GM18499 (cell line): ENCODE measurements at regions not wholly inside any gene's neighbourhood (a gene's known extent, or its start where the extent isn't known, plus 50 kb on each side); places are given as distances from the start of the nearest gene placed in this dataset.
"Not testable (repeated sequence)": the region's sequence is repeated elsewhere in the genome, so short reads cannot be mapped to it uniquely, and the experiment has no call there.

Source experiments
- ATAC-seq: cut with Tn5 transposase; IDR thresholded peaks from one replicate; pipeline ENCODE4 v1.9.1; 2021; ENCODE audit warnings: moderate number of reproducible peaks; ENCODE audit not compliant: insufficient read depth, unreplicated experiment

- ATAC-seq = no peak
Measured at GRCh38 chr3:5463991-5464390, 276.5 kb downstream of the EDEM1 start.

DNA sequence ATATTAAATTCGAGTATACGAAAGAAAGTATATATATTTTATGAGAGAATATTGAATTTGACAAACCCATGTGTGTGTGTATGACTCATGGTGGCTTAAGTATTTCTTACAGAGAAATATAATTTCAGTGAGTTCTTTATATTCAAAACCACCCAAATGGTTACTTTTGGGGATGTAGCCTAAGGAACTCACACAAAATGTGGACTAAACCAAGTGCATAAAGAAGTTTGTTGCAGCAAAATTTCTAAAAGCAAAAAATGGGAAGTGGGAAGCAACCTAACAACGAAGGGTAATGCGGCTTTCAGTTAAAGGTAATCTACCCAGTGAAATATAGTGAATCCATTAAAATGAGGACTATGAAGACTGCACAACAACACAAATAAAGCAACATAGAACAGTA, 277.1 kb downstream of the EDEM1 start:
- no peak for ATAC-seq

- no peak for ATAC-seq
Measured at GRCh38 chr3:5465183-5465582, 277.7 kb downstream of the EDEM1 start.

DNA sequence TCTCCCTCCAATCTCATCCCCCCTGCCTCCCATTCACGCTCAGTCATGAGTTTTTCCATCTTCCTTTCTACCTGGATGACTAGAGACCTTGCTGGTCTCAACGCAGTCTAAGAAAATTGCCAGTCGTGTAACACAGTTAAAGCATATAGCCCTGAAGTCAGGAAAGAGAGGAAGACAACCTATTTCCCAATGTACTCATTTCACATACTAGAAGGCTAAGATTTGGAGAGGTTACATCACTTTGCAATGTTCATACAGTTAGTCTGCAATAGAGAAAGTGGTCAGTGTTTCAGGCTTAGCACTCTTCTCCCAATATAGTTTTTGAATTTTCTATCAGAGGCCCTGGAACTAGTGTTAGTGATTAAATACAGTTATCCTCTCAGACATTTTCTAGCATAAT, 278.6 kb downstream of the EDEM1 start:
- no peak for ATAC-seq

DNA sequence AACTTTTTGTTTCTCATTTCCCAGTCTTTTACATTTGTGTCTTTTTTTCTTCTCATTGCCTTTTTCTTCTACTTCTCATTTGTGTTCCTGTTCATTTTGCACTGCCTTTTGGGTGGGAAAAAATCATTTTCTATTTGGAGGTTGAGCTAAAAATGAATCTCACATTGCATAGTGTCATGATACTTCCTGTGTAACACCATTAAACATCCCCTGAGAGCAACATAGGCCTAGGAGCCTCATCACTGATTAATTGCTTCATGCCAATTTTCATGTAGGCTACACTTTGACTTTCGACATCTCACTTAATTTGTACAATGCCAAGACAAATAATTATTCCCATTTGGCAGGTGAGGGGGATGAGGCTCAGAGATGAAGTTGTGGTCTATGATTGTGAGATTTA, 279.2 kb downstream of the EDEM1 start:
- ATAC-seq = no peak

DNA sequence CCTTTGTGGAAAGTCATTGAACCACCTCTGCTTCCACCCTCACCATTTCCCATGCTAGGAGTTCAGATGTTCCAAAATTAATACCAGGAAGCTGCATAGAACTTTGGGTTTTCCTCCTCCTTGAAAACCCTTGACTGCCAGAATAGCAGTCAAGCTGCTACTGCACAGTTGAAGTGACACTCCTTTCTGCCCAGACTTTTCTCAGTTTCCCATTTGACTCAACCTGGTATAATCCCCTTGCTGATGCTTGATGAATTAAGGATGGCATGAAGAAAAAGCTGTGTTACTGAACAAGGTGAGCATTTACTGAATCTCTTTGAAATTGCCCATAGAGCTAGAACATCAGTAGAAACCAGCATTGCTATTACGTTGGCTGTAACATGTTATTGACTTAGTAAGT, 286.0 kb downstream of the EDEM1 start:
- ATAC-seq = no peak

DNA sequence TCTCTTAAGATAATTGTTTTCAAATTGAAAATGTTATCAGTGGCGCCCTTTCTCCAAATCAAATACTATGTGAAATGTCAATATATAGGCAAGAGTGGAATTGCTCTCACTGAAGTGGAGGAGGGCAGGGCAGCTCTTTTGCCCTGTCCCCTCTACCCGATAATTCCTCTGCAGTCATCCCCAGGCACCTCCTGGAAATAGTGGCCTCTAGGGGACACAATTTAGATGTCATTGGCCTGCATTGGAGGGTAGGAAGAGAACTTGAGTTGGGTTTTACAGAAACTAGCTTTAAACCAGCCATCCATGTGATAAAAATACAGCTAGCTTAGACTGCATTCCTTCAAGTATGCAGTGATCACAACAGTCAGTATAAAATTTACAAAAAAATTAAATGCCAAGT, 288.9 kb downstream of the EDEM1 start:
- ATAC-seq = no peak

DNA sequence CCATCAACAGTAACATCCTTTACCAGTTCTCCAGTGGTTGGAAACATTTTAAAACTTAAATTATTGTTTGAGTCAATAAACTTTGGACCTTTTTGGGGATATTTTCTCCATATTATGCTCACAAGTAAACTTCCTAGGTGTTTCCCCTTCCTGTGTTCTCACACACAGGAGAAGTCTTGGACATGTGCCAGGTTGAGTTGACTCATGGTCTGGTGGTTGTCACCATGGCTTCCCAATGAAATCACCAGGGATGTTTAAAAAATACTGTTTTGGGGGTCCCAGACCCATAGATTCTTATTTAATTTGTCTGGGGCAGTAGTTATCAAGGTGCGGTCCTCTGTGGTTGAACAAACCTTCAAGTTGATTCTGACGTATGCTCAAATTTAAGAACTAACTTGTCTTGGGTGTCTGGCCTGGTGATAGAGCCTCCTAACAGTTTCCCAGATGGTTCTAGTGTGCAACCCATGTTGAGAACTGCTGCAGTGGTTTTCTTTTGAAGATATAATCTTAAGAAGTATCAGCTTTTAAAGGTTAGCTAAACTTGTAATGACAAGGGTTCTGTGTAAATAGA, 291.8 kb downstream of the EDEM1 start:
- no peak for ATAC-seq

DNA sequence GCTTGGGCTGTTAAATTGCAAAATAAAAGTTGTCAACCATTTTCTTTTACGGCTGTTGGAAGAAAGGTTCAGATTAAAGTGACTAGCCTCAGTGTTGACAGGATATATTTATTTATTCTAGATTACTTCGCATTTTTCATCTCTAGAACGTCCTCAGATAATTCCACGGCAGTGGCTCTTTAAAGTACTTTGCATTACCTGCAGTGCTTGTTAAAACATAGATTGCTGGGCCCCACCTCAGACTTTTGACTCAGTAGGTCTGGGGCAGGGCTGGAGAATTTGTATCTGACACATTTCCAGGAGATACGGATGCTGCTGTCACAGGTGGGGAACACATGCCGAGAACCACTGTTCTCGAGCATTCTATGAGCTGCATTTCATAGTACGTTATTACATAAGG, 292.7 kb downstream of the EDEM1 start:
- ATAC-seq = no peak

DNA sequence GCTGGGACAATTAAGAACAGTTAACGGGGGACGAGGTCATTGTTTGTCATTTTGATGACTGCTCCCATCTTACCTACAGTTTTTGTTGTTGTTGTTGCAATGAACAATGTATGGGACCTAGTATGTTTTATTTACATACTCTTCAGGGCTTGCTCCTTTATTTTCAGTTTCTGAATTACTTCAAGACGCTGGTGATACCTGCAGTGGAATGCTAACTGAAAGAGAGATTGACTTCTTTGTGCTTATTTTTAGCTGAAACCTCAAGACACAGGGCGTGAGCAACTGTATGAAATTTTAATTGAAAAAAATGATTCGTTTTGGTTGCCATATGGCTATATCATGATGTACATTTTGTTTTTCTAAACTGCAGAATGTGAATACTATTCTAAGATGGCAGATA, 297.9 kb downstream of the EDEM1 start:
- no peak for ATAC-seq

DNA sequence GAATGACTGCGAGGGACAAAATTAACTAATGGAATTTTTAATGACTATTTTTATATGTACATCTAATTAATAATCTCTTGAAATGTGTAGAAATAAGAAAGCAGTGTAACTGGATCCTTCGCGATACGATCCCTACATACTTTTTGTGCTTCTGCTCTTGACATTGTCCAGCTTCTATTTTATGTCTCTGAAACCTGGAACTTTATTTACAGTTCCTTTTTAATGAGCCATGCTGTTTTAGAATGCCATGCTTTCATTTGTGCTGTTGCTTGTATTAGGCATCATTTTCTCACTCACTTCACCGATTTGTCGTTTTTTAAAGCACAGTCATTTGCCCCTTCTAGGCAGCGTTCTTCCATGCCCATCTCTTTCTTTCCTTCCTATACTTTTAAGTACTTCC, 301.3 kb downstream of the EDEM1 start:
- ATAC-seq = no peak

GRCh38 chr3:5489536-5489935, 302.0 kb downstream of the EDEM1 start:
- ATAC-seq = no peak

- ATAC-seq = no peak
Measured at GRCh38 chr3:5494905-5495519, 307.5 kb downstream of the EDEM1 start.

GRCh38 chr3:5497497-5497896, 310.0 kb downstream of the EDEM1 start:
- ATAC-seq = no peak

- ATAC-seq = no peak
Measured at GRCh38 chr3:5498981-5499380, 311.5 kb downstream of the EDEM1 start.

DNA sequence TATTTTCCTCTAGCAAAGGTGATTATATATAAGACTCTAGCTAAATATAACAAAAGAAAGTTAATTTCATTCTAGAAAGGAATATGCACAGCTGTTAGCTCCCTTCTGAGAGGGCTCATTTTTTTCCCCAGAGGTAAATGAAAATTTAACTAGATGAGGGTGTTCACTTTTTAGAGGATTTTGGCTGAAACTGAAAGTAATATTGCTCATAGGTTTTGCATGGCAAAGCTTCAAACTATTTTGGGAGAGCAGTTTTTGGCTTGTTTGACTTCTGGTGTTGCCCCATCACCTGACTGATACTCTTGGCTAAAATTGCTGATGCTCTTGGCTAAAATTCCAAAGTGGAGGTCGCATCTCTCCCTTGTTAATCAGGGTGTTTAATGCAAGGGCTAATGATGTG, 311.9 kb downstream of the EDEM1 start:
- ATAC-seq = peak; percentile 86

- no peak for ATAC-seq
Measured at GRCh38 chr3:5503136-5503535, 315.6 kb downstream of the EDEM1 start.

DNA sequence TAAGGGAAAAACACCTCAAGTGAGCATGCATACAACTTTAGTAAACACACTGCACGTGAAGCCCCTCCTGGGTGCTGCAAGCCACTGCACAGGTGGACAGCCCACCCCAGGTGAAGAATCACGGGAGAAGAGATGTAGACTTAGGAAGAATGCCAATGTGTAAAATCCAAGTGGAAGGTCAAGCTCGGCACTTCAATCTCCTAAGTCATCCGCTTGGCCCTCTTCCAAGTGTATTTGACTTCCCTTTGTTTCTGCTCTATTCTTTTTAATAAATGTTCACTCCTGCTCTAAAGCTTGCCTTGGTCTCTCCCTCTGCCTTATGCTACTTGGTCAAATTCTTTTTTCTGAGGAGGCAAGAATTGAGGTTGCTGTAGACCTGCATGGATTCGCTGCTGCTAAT, 316.6 kb downstream of the EDEM1 start:
- no peak for ATAC-seq

- ATAC-seq = no peak
Measured at GRCh38 chr3:5505163-5505562, 317.7 kb downstream of the EDEM1 start.

DNA sequence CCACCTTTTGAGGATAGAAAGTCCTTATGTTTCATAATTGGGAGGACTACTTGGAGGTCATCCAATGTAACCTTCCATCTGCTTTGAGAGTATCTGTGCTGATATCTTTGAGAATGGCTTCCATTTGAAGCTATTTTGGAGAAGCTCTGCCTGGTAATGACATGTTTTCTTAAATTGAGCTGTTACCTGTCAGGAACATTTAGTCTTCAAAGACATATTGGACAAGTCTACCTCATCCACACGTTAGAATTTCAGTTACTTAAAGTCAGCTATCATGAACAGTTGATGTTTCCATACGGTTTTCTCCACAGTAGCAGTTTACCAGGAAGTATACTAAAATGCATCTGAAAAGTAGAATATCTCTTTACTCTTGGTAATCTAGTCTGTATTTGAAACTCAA, 318.5 kb downstream of the EDEM1 start:
- no peak for ATAC-seq

GRCh38 chr3:5508860-5509259, 321.4 kb downstream of the EDEM1 start:
- not testable (repeated sequence) for ATAC-seq

GRCh38 chr3:5510300-5510699, 322.8 kb downstream of the EDEM1 start:
- no peak for ATAC-seq

DNA sequence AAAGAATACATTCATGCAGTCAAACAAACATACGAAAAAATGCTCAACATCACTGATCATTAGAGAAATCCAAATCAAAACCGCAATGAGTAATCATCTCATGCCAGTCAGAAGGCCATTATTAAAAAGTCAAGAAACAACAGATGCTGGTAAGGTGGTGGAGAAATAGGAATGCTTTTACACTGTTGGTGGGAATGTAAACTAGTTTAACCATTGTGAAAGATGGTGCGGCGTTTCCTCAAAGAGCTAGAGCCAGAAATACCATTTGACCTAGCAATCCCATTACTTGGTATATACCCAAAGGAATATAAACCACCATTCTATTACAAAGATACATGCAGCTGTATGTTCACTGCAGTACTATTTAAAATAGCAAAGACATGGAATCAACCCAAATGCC, 330.4 kb downstream of the EDEM1 start:
- no peak for ATAC-seq
